Panc1 (cell line): ENCODE measurements at regions not wholly inside any gene's neighbourhood (a gene's known extent, or its start where the extent isn't known, plus 50 kb on each side); places are given as distances from the start of the nearest gene placed in this dataset.
A peak's percentile ranks its signal among the peaks of the same experiment; 100 is the strongest.

Source experiments
- ATAC-seq: fragments of 200-7000 bp; cut with Tn5 transposase; 2 replicates; pipeline ENCODE4 v1.9.1; 2020; ENCODE audit warnings: mild to moderate bottlenecking, moderate library complexity
- BruUV-seq: library from RNA; stranded (reverse); fragments of 400-500 nt; replicated peaks from 2 replicates; lab custom pipeline; 2021; lab: Mats Ljungman, UMichigan
- CTCF ChIA-PET: fragments of 300-600 bp; sonication (Branson Sonifier 250); formaldehyde crosslinking; loops from one replicate; lab custom pipeline; 2022; ENCODE audit warnings: antibody characterized with exemption; lab: Charles Lee
- POLR2A ChIA-PET: fragments of 300-600 bp; sonication (Branson Sonifier 250); formaldehyde crosslinking; loops from one replicate; lab custom pipeline; 2022; ENCODE audit warnings: antibody characterized with exemption; lab: Charles Lee
- DNase-seq: peaks from one replicate; pipeline ENCODE4 v3.0.0-alpha.2; 2010; ENCODE audit warnings: low read depth, low spot score
- H3K27ac ChIP-seq: 2 replicates; pipeline ENCODE4 v1.5.1; 2011; ENCODE audit warnings: mild to moderate bottlenecking, low read length, inconsistent platforms
- H3K27me3 ChIP-seq: fragments of 200-500 bp; sonication (Bioruptor generic); 2 replicates; pipeline ENCODE4 v1.6.0; 2014; ENCODE audit warnings: low read length, inconsistent platforms; ENCODE audit not compliant: control insufficient read depth, insufficient read depth
- H3K36me3 ChIP-seq: fragments of 200-500 bp; sonication (Bioruptor generic); 2 replicates; pipeline ENCODE4 v1.5.1; 2014; ENCODE audit warnings: inconsistent platforms, mild to moderate bottlenecking, low read length, moderate library complexity; ENCODE audit not compliant: control insufficient read depth, insufficient read depth
- H3K4me1 ChIP-seq: 2 replicates; pipeline ENCODE4 v1.5.1; 2011; ENCODE audit warnings: inconsistent platforms, mild to moderate bottlenecking, low read length, moderate library complexity; ENCODE audit not compliant: control insufficient read depth, insufficient read depth
- H3K4me3 ChIP-seq, 2 experiments: 2 replicates each; pipeline ENCODE4 v1.5.1; 2011 to 2012; ENCODE audit warnings: low read depth in 2 of 2, low read length in 2 of 2, mild to moderate bottlenecking in 2 of 2, inconsistent platforms in 1 of 2, moderate library complexity in 1 of 2
- H3K9me3 ChIP-seq: fragments of 200-500 bp; sonication (Bioruptor generic); 2 replicates; pipeline ENCODE4 v1.5.1; 2014; ENCODE audit warnings: low read depth, mild to moderate bottlenecking, inconsistent platforms, low read length, moderate library complexity; ENCODE audit not compliant: control insufficient read depth, insufficient read depth
- POLR2AphosphoS5 ChIP-seq: IDR thresholded peaks from 2 replicates; pipeline ENCODE4 v1.6.1; 2012; ENCODE audit warnings: mild to moderate bottlenecking, low read depth, low read length, moderate library complexity
- SIN3A ChIP-seq: IDR thresholded peaks from 2 replicates; pipeline ENCODE4 v1.6.1; 2012; ENCODE audit warnings: low read depth, mild to moderate bottlenecking, low read length, moderate library complexity, borderline replicate concordance; ENCODE audit not compliant: insufficient read depth
- TCF7L2 ChIP-seq: IDR thresholded peaks from 2 replicates; pipeline ENCODE4 v1.6.1; 2011; ENCODE audit warnings: mild to moderate bottlenecking, low read depth, low read length, inconsistent platforms
- in situ Hi-C: cut with HindIII; loops from 2 replicates; pipeline ENCODE4 v1.10.0; 2016; ENCODE audit warnings: low sequenced_read_pairs, low pct_unique_long_range_greater_than_20kb
- intact Hi-C: fragments of 100-400 bp; cut with micrococcal nuclease; formaldehyde crosslinking; loops from one replicate; pipeline ENCODE4 v1.10.0; 2022; ENCODE audit not compliant: unreplicated experiment
- TF ChIP-seq, protein P1 (sequence below), 2 experiments: IDR thresholded peaks; 2 replicates each; pipeline ENCODE4 v1.6.1; 2011 to 2012; ENCODE audit warnings: low read depth in 2 of 2, control low read depth in 1 of 2, low read length in 1 of 2, mild to moderate bottlenecking in 1 of 2, moderate library complexity in 1 of 2; ENCODE audit not compliant: insufficient read depth in 1 of 2
- TF ChIP-seq, protein P2 (sequence below): fragments of 450-650 bp; IDR thresholded peaks from 2 replicates; pipeline ENCODE4 v1.5.1; 2017; ENCODE audit warnings: mild to moderate bottlenecking

DNA sequence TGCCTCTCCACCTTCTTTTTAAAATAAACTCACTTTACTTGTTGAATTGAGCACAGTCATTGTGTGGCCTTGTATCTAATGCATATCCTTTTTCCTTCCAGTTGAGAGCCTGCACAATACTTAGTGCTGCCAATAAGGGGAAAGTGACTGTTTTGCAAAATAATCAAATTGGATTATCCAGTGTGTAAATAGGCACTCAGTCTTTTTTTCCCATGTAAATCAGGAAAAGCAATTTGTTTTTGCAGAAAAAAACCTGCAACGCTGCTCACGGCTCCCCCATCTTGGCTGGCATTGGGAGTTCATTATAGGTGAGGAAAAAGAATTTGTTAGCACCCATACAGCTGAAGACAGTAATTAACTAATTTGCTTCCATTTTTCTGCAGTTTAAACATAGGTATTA lies 299.9 kb downstream of the CSNK1G3 start:
- no TSS peak for BruUV-seq
- TF ChIP-seq SIN3A (no peak), TCF7L2 (no peak), POLR2AphosphoS5 (no peak)
- TF ChIP-seq, protein P1, sequence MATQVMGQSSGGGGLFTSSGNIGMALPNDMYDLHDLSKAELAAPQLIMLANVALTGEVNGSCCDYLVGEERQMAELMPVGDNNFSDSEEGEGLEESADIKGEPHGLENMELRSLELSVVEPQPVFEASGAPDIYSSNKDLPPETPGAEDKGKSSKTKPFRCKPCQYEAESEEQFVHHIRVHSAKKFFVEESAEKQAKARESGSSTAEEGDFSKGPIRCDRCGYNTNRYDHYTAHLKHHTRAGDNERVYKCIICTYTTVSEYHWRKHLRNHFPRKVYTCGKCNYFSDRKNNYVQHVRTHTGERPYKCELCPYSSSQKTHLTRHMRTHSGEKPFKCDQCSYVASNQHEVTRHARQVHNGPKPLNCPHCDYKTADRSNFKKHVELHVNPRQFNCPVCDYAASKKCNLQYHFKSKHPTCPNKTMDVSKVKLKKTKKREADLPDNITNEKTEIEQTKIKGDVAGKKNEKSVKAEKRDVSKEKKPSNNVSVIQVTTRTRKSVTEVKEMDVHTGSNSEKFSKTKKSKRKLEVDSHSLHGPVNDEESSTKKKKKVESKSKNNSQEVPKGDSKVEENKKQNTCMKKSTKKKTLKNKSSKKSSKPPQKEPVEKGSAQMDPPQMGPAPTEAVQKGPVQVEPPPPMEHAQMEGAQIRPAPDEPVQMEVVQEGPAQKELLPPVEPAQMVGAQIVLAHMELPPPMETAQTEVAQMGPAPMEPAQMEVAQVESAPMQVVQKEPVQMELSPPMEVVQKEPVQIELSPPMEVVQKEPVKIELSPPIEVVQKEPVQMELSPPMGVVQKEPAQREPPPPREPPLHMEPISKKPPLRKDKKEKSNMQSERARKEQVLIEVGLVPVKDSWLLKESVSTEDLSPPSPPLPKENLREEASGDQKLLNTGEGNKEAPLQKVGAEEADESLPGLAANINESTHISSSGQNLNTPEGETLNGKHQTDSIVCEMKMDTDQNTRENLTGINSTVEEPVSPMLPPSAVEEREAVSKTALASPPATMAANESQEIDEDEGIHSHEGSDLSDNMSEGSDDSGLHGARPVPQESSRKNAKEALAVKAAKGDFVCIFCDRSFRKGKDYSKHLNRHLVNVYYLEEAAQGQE (IDR thresholded peaks at IDR 0.05; ENCODE audit: insufficient read depth in 1 of 2, low read depth in 2 of 2, low read length in 1 of 2) = no peak
- TF ChIP-seq, protein P2, sequence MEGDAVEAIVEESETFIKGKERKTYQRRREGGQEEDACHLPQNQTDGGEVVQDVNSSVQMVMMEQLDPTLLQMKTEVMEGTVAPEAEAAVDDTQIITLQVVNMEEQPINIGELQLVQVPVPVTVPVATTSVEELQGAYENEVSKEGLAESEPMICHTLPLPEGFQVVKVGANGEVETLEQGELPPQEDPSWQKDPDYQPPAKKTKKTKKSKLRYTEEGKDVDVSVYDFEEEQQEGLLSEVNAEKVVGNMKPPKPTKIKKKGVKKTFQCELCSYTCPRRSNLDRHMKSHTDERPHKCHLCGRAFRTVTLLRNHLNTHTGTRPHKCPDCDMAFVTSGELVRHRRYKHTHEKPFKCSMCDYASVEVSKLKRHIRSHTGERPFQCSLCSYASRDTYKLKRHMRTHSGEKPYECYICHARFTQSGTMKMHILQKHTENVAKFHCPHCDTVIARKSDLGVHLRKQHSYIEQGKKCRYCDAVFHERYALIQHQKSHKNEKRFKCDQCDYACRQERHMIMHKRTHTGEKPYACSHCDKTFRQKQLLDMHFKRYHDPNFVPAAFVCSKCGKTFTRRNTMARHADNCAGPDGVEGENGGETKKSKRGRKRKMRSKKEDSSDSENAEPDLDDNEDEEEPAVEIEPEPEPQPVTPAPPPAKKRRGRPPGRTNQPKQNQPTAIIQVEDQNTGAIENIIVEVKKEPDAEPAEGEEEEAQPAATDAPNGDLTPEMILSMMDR = no peak
- DNase-seq = no peak
- POLR2A ChIA-PET = no interaction called here
- peaks cover 79% of the 10 kb centered on the region for H3K4me1 ChIP-seq
- H3K27me3 ChIP-seq = no peaks in the 10 kb centered on the region
- CTCF ChIA-PET = no interaction called here
- in situ Hi-C loops = no loop called here
- no peaks in the 10 kb centered on the region for H3K36me3 ChIP-seq
- H3K9me3 ChIP-seq = peaks cover 1% of the 10 kb centered on the region; the same call in 1 of the 2 replicates
- H3K27ac ChIP-seq = peak overlapping the region; percentile 99
- no peak overlapping the region for H3K4me3 ChIP-seq
- intact Hi-C loops = loop anchor here (5.0 kb wide), 1 partner anchor 140 kb away; no protein-coding TSS in a partner anchor
- ATAC-seq = no peak

DNA sequence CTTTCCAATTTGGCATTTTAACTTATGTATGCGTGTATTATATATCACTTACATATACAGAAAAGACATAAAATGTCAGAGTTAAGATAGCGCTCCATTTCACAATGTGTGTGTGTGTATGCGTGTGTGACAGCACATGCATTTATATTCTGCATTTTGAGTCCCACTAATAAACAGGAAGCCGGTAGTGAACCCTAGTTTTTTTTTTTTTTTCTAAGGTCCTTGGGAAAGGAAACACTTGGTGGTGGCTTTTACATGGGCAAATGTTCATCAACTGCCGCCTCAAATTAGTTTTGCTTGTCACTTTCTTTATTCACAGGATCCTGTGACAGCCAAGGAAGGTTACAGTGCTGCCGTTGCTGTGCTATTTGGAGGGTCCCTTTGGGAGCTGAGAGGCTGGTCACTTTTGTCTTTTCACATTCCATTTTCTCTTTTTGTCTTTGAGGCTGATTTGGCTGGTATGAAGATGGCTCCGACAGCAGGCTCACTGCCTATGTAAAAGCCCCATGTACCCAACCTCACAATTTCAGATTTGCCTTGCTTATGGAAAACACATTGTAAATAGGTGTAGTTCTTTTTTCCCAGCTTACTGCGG lies 298.9 kb downstream of the CSNK1G3 start:
- Histone ChIP-seq H3K27ac (peak overlapping the region; percentile 99), H3K9me3 (no peaks in the 10 kb centered on the region), H3K4me1 (peaks cover 79% of the 10 kb centered on the region), H3K4me3 (no peak overlapping the region), H3K27me3 (no peaks in the 10 kb centered on the region), H3K36me3 (no peaks in the 10 kb centered on the region)
- BruUV-seq = no TSS peak
- intact Hi-C loops = loop anchor here (5.0 kb wide), 1 partner anchor 139 kb away; no protein-coding TSS in a partner anchor
- ChIA-PET CTCF (no interaction called here), POLR2A (no interaction called here)
- TF ChIP-seq, protein P2 = no peak
- TF ChIP-seq POLR2AphosphoS5 = no peak
- TF ChIP-seq, protein P1 (IDR thresholded peaks at IDR 0.05; ENCODE audit: insufficient read depth in 1 of 2, low read depth in 2 of 2, low read length in 1 of 2) = no peak
- TF ChIP-seq SIN3A = no peak
- TF ChIP-seq TCF7L2 = no peak
- ATAC-seq (no peak), DNase-seq (no peak)
- in situ Hi-C loops = no loop called here
